PFSK-1 (cell line): ENCODE measurements at regions not wholly inside any gene's neighbourhood (a gene's known extent, or its start where the extent isn't known, plus 50 kb on each side); places are given as distances from the start of the nearest gene placed in this dataset.

Source experiments
- SIN3A ChIP-seq: IDR thresholded peaks from 2 replicates; pipeline ENCODE4 v1.6.1; 2012; ENCODE audit warnings: mild to moderate bottlenecking, low read length, moderate library complexity, borderline replicate concordance; ENCODE audit not compliant: insufficient read depth
- TAF1 ChIP-seq: IDR thresholded peaks from 2 replicates; pipeline ENCODE4 v1.6.1; 2012; ENCODE audit warnings: low read length, control low read depth, borderline replicate concordance; ENCODE audit not compliant: insufficient read depth

DNA sequence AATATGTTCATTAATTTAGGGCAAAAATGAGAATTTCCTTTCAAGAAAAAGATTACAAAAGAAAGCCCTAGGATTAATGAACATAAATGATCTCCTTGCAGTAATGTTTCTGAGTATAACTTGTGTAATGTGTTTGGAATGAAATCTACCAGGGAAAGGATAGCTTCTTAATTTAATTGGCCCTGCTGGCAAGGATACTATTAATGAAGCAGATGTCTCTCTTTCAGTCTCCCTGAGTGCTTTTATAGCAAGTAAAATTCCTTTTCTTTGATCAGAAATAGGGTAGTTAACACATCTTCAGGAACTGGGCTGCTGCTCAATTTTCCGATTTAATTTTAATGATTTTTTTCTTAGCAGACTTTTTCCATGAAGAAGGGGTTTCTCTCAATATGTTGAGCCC is 379.4 kb upstream of the PDE3A start:
- no peak for TF ChIP-seq TAF1
- no peak for TF ChIP-seq SIN3A
